Astrocyte (in vitro differentiated cells and primary cell): ENCODE measurements at regions not wholly inside any gene's neighbourhood (a gene's known extent, or its start where the extent isn't known, plus 50 kb on each side); places are given as distances from the start of the nearest gene placed in this dataset.

Experiments used
- CTCF ChIP-seq: IDR thresholded peaks from 2 replicates; pipeline ENCODE4 v1.5.1; 2011; ENCODE audit warnings: low read depth, mild to moderate bottlenecking, inconsistent platforms, low read length, moderate library complexity; ENCODE audit not compliant: insufficient read depth
- EZH2 ChIP-seq: IDR thresholded peaks from 2 replicates; pipeline ENCODE4 v1.6.1; 2012; ENCODE audit warnings: mild to moderate bottlenecking, low read length, inconsistent platforms; ENCODE audit not compliant: insufficient read depth

- TF ChIP-seq EZH2 (no peak), CTCF (no peak)
Measured at GRCh38 chr15:95609096-95609495, 721.4 kb upstream of the NR2F2 start.
